PC-3 (cell line): ENCODE measurements at regions not wholly inside any gene's neighbourhood (a gene's known extent, or its start where the extent isn't known, plus 50 kb on each side); places are given as distances from the start of the nearest gene placed in this dataset.

Source experiments
- CTCF ChIP-seq: fragments of 300-600 bp; sonication (generic); conservative IDR thresholded peaks from 2 replicates; pipeline ENCODE4 v1.5.1; 2017; ENCODE audit warnings: antibody characterized with exemption, low read depth, mild to moderate bottlenecking, low read length
- EZH2 ChIP-seq: fragments of 300-600 bp; sonication (generic); IDR thresholded peaks from one replicate; pipeline ENCODE4 v1.6.1; 2017; ENCODE audit warnings: antibody characterized with exemption, mild to moderate bottlenecking, low read length; ENCODE audit not compliant: unreplicated experiment
- EZH2phosphoT487 ChIP-seq: fragments of 300-600 bp; sonication (generic); IDR thresholded peaks from 2 replicates; pipeline ENCODE4 v1.6.1; 2018; ENCODE audit warnings: mild to moderate bottlenecking, antibody characterized with exemption, low read length, borderline replicate concordance

- TF ChIP-seq CTCF, result peak; percentile 72
- no peak for TF ChIP-seq EZH2phosphoT487
- TF ChIP-seq EZH2, result no peak
Observed at GRCh38 chr13:99442273-99442895, 58.9 kb upstream of the TM9SF2 start.
